Left renal pelvis (tissue), 4 donors: ENCODE measurements at regions not wholly inside any gene's neighbourhood (a gene's known extent, or its start where the extent isn't known, plus 50 kb on each side); places are given as distances from the start of the nearest gene placed in this dataset.

Source experiments
- DNase-seq, 4 donors: peaks; one replicate each; pipeline ENCODE4 v3.0.0-alpha.2; 2013; ENCODE audit warnings: low read depth in 4 of 4, low spot score in 3 of 4

GRCh38 chr9:109937861-109938453 lies 158.0 kb downstream of the PALM2AKAP2 start:
- no peak for DNase-seq

- no peak for DNase-seq
These were observed 159.8 kb downstream of the PALM2AKAP2 start for GRCh38 chr9:109939698-109940342.

GRCh38 chr9:109940561-109940960 lies 160.6 kb downstream of the PALM2AKAP2 start:
- no peak for DNase-seq

- DNase-seq: no peak
These were observed 161.8 kb downstream of the PALM2AKAP2 start for GRCh38 chr9:109941771-109942170.

- DNase-seq: no peak
These were observed 165.6 kb downstream of the PALM2AKAP2 start for GRCh38 chr9:109945573-109945972.

GRCh38 chr9:109948453-109948852 lies 168.5 kb downstream of the PALM2AKAP2 start:
- no peak for DNase-seq

GRCh38 chr9:109950710-109951443 lies 170.9 kb downstream of the PALM2AKAP2 start:
- DNase-seq: no peak

GRCh38 chr9:109953300-109953699 lies 173.3 kb downstream of the PALM2AKAP2 start:
- DNase-seq: no peak

- no peak for DNase-seq
These were observed 174.0 kb downstream of the PALM2AKAP2 start for GRCh38 chr9:109953813-109954497.

- peak in 3 of 4 donors; percentile 45 to 53 (median 47) for DNase-seq
These were observed 176.9 kb downstream of the PALM2AKAP2 start for GRCh38 chr9:109956717-109957440.

- DNase-seq: no peak
These were observed 179.7 kb downstream of the PALM2AKAP2 start for GRCh38 chr9:109959679-109960078.

GRCh38 chr9:109961626-109962025 lies 181.6 kb downstream of the PALM2AKAP2 start:
- no peak for DNase-seq

GRCh38 chr9:109962215-109962614 lies 182.2 kb downstream of the PALM2AKAP2 start:
- DNase-seq: no peak

- DNase-seq: no peak
These were observed 183.1 kb downstream of the PALM2AKAP2 start for GRCh38 chr9:109963079-109963478.

GRCh38 chr9:109966643-109967368 lies 186.8 kb downstream of the PALM2AKAP2 start:
- no peak for DNase-seq

- no peak for DNase-seq
These were observed 187.9 kb downstream of the PALM2AKAP2 start for GRCh38 chr9:109967651-109968642.

GRCh38 chr9:109969011-109969410 lies 189.0 kb downstream of the PALM2AKAP2 start:
- no peak for DNase-seq

- no peak for DNase-seq
These were observed 189.7 kb downstream of the PALM2AKAP2 start for GRCh38 chr9:109969573-109970237.
